Peyer's patch (tissue), 4 donors: ENCODE measurements at regions not wholly inside any gene's neighbourhood (a gene's known extent, or its start where the extent isn't known, plus 50 kb on each side); places are given as distances from the start of the nearest gene placed in this dataset.
"Not testable (repeated sequence)": the region's sequence is repeated elsewhere in the genome, so short reads cannot be mapped to it uniquely, and the experiment has no call there.

Experiments used
- DNase-seq, 3 donors: peaks; one replicate each; pipeline ENCODE4 v3.0.0-alpha.2; 2017 to 2019
- H3K27ac ChIP-seq, 4 donors: fragments of 200-600 bp; sonication (generic); one replicate each; pipeline ENCODE4 v1.5.1; 2016 to 2019
- H3K27me3 ChIP-seq, 2 donors: fragments of 200-600 bp; sonication (generic); one replicate each; pipeline ENCODE4 v1.5.1; 2019
- H3K36me3 ChIP-seq, 3 donors: fragments of 200-600 bp; sonication (generic); one replicate each; pipeline ENCODE4 v1.5.1; 2016 to 2019
- H3K4me1 ChIP-seq, 4 donors: fragments of 200-600 bp; sonication (generic); one replicate each; pipeline ENCODE4 v1.5.1; 2016 to 2019
- H3K4me3 ChIP-seq, 4 donors: fragments of 200-600 bp; sonication (generic); 1 replicate in 3 of 4; 2 replicates in 1 of 4; pipeline ENCODE4 v1.5.1; 2016 to 2019; ENCODE audit warnings: mild to moderate bottlenecking in 1 of 4
- H3K9me3 ChIP-seq, 4 donors: fragments of 200-600 bp; sonication (generic); one replicate each; pipeline ENCODE4 v1.5.1; 2016 to 2019; ENCODE audit warnings: mild to moderate bottlenecking in 1 of 4
- POLR2A ChIP-seq, 2 donors: fragments of 450-650 bp; IDR thresholded peaks; one replicate each; pipeline ENCODE4 v1.5.1; 2017; ENCODE audit warnings: antibody characterized with exemption in 2 of 2, mild to moderate bottlenecking in 2 of 2, moderate library complexity in 2 of 2
- TF ChIP-seq, protein P1 (sequence below), 6 experiments: fragments of 450-650 bp in 4 of 6; fragments of 200-600 bp in 2 of 6; sonication (generic) in 1 of 6; IDR thresholded peaks; one replicate each; pipeline ENCODE4 v1.5.1; 2017 to 2019; ENCODE audit warnings: antibody characterized with exemption in 6 of 6, mild to moderate bottlenecking in 3 of 6, moderate library complexity in 1 of 6

- TF ChIP-seq POLR2A (IDR thresholded peaks at IDR 0.05), result no peak
- TF ChIP-seq, protein P1, sequence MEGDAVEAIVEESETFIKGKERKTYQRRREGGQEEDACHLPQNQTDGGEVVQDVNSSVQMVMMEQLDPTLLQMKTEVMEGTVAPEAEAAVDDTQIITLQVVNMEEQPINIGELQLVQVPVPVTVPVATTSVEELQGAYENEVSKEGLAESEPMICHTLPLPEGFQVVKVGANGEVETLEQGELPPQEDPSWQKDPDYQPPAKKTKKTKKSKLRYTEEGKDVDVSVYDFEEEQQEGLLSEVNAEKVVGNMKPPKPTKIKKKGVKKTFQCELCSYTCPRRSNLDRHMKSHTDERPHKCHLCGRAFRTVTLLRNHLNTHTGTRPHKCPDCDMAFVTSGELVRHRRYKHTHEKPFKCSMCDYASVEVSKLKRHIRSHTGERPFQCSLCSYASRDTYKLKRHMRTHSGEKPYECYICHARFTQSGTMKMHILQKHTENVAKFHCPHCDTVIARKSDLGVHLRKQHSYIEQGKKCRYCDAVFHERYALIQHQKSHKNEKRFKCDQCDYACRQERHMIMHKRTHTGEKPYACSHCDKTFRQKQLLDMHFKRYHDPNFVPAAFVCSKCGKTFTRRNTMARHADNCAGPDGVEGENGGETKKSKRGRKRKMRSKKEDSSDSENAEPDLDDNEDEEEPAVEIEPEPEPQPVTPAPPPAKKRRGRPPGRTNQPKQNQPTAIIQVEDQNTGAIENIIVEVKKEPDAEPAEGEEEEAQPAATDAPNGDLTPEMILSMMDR (IDR thresholded peaks at IDR 0.05), result no peak
- no peak for DNase-seq
- no peaks in the 10 kb centered on the region for H3K9me3 ChIP-seq
- H3K27me3 ChIP-seq, result no peaks in the 10 kb centered on the region
- H3K27ac ChIP-seq, result no peak overlapping the region
- H3K4me1 ChIP-seq, result no peaks in the 10 kb centered on the region
- H3K36me3 ChIP-seq, result no peaks in the 10 kb centered on the region
- H3K4me3 ChIP-seq, result no peak overlapping the region
These were observed 102.7 kb upstream of the G2E3 start for GRCh38 chr14:30456296-30456695.

GRCh38 chr14:30462358-30462757 is 96.6 kb upstream of the G2E3 start:
- no peaks in the 10 kb centered on the region for H3K27me3 ChIP-seq
- H3K27ac ChIP-seq, result no peak overlapping the region
- no peaks in the 10 kb centered on the region for H3K36me3 ChIP-seq
- no peak for DNase-seq
- TF ChIP-seq POLR2A (IDR thresholded peaks at IDR 0.05), result no peak
- TF ChIP-seq, protein P1 (IDR thresholded peaks at IDR 0.05), result no peak
- no peaks in the 10 kb centered on the region for H3K4me1 ChIP-seq
- no peaks in the 10 kb centered on the region for H3K9me3 ChIP-seq
- H3K4me3 ChIP-seq, result no peak overlapping the region

GRCh38 chr14:30464481-30464880 is 94.5 kb upstream of the G2E3 start:
- no peak for TF ChIP-seq POLR2A (IDR thresholded peaks at IDR 0.05)
- TF ChIP-seq, protein P1 (IDR thresholded peaks at IDR 0.05), result no peak
- H3K36me3 ChIP-seq, result no peaks in the 10 kb centered on the region
- H3K27me3 ChIP-seq, result no peaks in the 10 kb centered on the region
- H3K9me3 ChIP-seq, result no peaks in the 10 kb centered on the region
- DNase-seq, result no peak
- H3K4me1 ChIP-seq, result no peaks in the 10 kb centered on the region
- H3K4me3 ChIP-seq, result no peak overlapping the region
- H3K27ac ChIP-seq, result no peak overlapping the region

GRCh38 chr14:30468354-30468753 is 90.6 kb upstream of the G2E3 start:
- no peak overlapping the region for H3K4me3 ChIP-seq
- no peaks in the 10 kb centered on the region for H3K27me3 ChIP-seq
- H3K36me3 ChIP-seq, result no peaks in the 10 kb centered on the region
- no peak for DNase-seq
- TF ChIP-seq, protein P1 (IDR thresholded peaks at IDR 0.05), result no peak
- no peak for TF ChIP-seq POLR2A (IDR thresholded peaks at IDR 0.05)
- H3K4me1 ChIP-seq, result no peaks in the 10 kb centered on the region
- H3K9me3 ChIP-seq, result no peaks in the 10 kb centered on the region
- H3K27ac ChIP-seq, result no peak overlapping the region

DNA sequence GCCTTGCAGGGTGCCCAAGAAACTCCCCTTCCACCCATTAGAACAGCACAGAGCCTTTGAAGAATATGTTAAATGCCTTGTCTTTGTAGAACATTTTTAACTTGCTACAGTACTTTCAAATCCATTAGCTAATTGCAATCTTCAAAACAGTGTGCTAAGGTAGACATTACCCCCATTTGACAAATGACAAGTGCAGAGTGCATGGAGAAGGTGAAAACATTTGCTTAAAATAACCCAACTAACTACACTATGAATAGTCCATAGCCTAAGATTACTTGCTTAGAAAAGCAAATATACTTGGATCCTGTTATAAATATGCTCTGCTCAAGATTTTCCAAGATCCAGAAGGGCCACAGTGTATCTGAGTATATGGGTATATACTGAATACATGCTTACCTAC is 87.0 kb upstream of the G2E3 start:
- H3K27ac ChIP-seq, result no peak overlapping the region
- H3K4me1 ChIP-seq, result no peaks in the 10 kb centered on the region
- H3K4me3 ChIP-seq, result no peak overlapping the region
- TF ChIP-seq POLR2A (IDR thresholded peaks at IDR 0.05), result no peak
- TF ChIP-seq, protein P1 (IDR thresholded peaks at IDR 0.05), result no peak
- no peak for DNase-seq
- H3K27me3 ChIP-seq, result no peaks in the 10 kb centered on the region
- no peaks in the 10 kb centered on the region for H3K9me3 ChIP-seq
- no peaks in the 10 kb centered on the region for H3K36me3 ChIP-seq

- not testable (repeated sequence) for H3K9me3 ChIP-seq, H3K36me3 ChIP-seq, H3K27me3 ChIP-seq, H3K4me1 ChIP-seq, DNase-seq, H3K4me3 ChIP-seq, H3K27ac ChIP-seq
These were observed 84.9 kb upstream of the G2E3 start for GRCh38 chr14:30473846-30474696.
